MM.1S (cell line): ENCODE measurements at regions not wholly inside any gene's neighbourhood (a gene's known extent, or its start where the extent isn't known, plus 50 kb on each side); places are given as distances from the start of the nearest gene placed in this dataset.

ENCODE experiments used
- DNase-seq: peaks from one replicate; pipeline ENCODE4 v3.0.0-alpha.2; 2015
- H2AFZ ChIP-seq: fragments of 300-600 bp; sonication (generic); 2 replicates; pipeline ENCODE4 v1.6.0; 2016; ENCODE audit warnings: antibody characterized with exemption, low read length
- H3F3A ChIP-seq: fragments of 300-600 bp; sonication (generic); 2 replicates; pipeline ENCODE4 v1.6.1; 2016; ENCODE audit warnings: mild to moderate bottlenecking, antibody characterized with exemption, low read length, moderate library complexity, mixed read lengths; ENCODE audit not compliant: insufficient read depth
- H3K27ac ChIP-seq: fragments of 300-600 bp; sonication (generic); 2 replicates; pipeline ENCODE4 v1.5.1; 2016; ENCODE audit warnings: mild to moderate bottlenecking, low read length
- H3K27me3 ChIP-seq: fragments of 300-600 bp; sonication (generic); replicated peaks from 2 replicates; pipeline ENCODE4 v1.6.0; 2016; ENCODE audit warnings: low read length; ENCODE audit not compliant: insufficient read depth
- H3K36me3 ChIP-seq: fragments of 300-600 bp; sonication (generic); replicated peaks from 2 replicates; pipeline ENCODE4 v1.6.1; 2016; ENCODE audit warnings: mild to moderate bottlenecking, low read length, mixed read lengths; ENCODE audit not compliant: insufficient read depth
- H3K4me1 ChIP-seq: fragments of 300-600 bp; sonication (generic); 2 replicates; pipeline ENCODE4 v1.6.1; 2016; ENCODE audit warnings: low read length, mixed read lengths
- H3K4me2 ChIP-seq: fragments of 300-600 bp; sonication (generic); 2 replicates; pipeline ENCODE4 v1.6.0; 2016; ENCODE audit warnings: low read depth, low read length
- H3K4me3 ChIP-seq: fragments of 300-600 bp; sonication (generic); 2 replicates; pipeline ENCODE4 v1.5.1; 2016; ENCODE audit warnings: low read length, mixed read lengths
- H3K79me2 ChIP-seq: fragments of 300-600 bp; sonication (generic); 2 replicates; pipeline ENCODE4 v1.6.1; 2016; ENCODE audit warnings: mixed run types, low read length, mixed read lengths
- H3K9ac ChIP-seq: fragments of 300-600 bp; sonication (generic); 2 replicates; pipeline ENCODE4 v1.6.1; 2016; ENCODE audit warnings: low read length, mixed read lengths
- H3K9me2 ChIP-seq: fragments of 300-600 bp; sonication (generic); replicated peaks from 2 replicates; pipeline ENCODE4 v1.6.1; 2016; ENCODE audit warnings: mild to moderate bottlenecking, low read length, mixed read lengths; ENCODE audit not compliant: insufficient read depth
- H3K9me3 ChIP-seq: fragments of 300-600 bp; sonication (generic); replicated peaks from 2 replicates; pipeline ENCODE4 v1.6.1; 2016; ENCODE audit warnings: mild to moderate bottlenecking, low read length, mixed read lengths; ENCODE audit not compliant: insufficient read depth
- H4K20me1 ChIP-seq: fragments of 300-600 bp; sonication (generic); 2 replicates; pipeline ENCODE4 v1.6.1; 2016; ENCODE audit warnings: mild to moderate bottlenecking, low read length, moderate library complexity, mixed read lengths; ENCODE audit not compliant: insufficient read depth
- CTCF ChIP-seq: fragments of 300-600 bp; sonication (generic); IDR thresholded peaks from 2 replicates; pipeline ENCODE4 v1.5.1; 2016; ENCODE audit warnings: antibody characterized with exemption, low read length, mixed read lengths
- EZH2 ChIP-seq: fragments of 300-600 bp; sonication (generic); optimal IDR thresholded peaks from 2 replicates; pipeline ENCODE3; 2017; ENCODE audit warnings: low read depth, mild to moderate bottlenecking, antibody characterized with exemption, low read length, mixed read lengths
- EZH2phosphoT487 ChIP-seq: fragments of 300-600 bp; sonication (generic); IDR thresholded peaks from 2 replicates; pipeline ENCODE4 v1.6.1; 2018; ENCODE audit warnings: antibody characterized with exemption, low read length

- no peaks in the 10 kb centered on the region for H3K36me3 ChIP-seq
- no peaks in the 10 kb centered on the region for H3K9me2 ChIP-seq
- DNase-seq, result no peak
- H4K20me1 ChIP-seq, result no peaks in the 10 kb centered on the region
- H3K79me2 ChIP-seq, result no peaks in the 10 kb centered on the region
- no peak overlapping the region for H3K4me2 ChIP-seq
- H3K27ac ChIP-seq, result no peak overlapping the region
- H3K4me3 ChIP-seq, result no peak overlapping the region
- no peaks in the 10 kb centered on the region for H3K9me3 ChIP-seq
- no peak for TF ChIP-seq EZH2
- TF ChIP-seq EZH2phosphoT487, result no peak
- TF ChIP-seq CTCF, result no peak
- H3F3A ChIP-seq, result no peaks in the 10 kb centered on the region
- no peak overlapping the region for H2AFZ ChIP-seq
- H3K4me1 ChIP-seq, result no peaks in the 10 kb centered on the region
- no peak overlapping the region for H3K9ac ChIP-seq
- H3K27me3 ChIP-seq, result no peaks in the 10 kb centered on the region
Measured at GRCh38 chr13:48804821-48805601, 151.3 kb downstream of the CYSLTR2 start.

DNA sequence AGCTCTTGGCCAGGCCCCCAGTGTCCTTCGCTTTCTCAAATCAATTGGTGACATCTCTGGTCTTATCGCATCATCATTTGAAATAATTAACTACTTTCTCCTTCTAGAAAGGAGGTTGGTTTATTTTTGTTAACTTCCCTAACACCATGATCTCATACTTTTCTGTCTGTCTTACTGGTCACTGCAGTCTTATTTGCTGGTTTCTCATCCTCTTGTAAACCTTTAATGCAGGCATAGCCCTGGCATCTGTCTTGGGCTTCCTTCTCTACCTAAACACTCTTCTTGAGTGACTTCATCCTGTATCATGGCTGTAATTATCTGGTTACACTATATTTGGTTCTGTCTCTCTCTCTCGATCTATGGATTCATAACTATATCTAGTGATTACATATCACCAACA, 152.8 kb downstream of the CYSLTR2 start:
- H3K27ac ChIP-seq, result no peak overlapping the region
- H2AFZ ChIP-seq, result no peak overlapping the region
- no peaks in the 10 kb centered on the region for H3K36me3 ChIP-seq
- no peaks in the 10 kb centered on the region for H3F3A ChIP-seq
- no peaks in the 10 kb centered on the region for H3K79me2 ChIP-seq
- no peaks in the 10 kb centered on the region for H3K27me3 ChIP-seq
- TF ChIP-seq EZH2phosphoT487 (no peak), CTCF (no peak), EZH2 (no peak)
- H3K9me3 ChIP-seq, result no peaks in the 10 kb centered on the region
- no peak overlapping the region for H3K4me2 ChIP-seq
- H3K4me3 ChIP-seq, result no peak overlapping the region
- no peaks in the 10 kb centered on the region for H3K4me1 ChIP-seq
- H3K9me2 ChIP-seq, result no peaks in the 10 kb centered on the region
- DNase-seq, result no peak
- H3K9ac ChIP-seq, result no peak overlapping the region
- H4K20me1 ChIP-seq, result no peaks in the 10 kb centered on the region

GRCh38 chr13:48808683-48809082, 155.0 kb downstream of the CYSLTR2 start:
- Histone ChIP-seq H3K9me2 (no peaks in the 10 kb centered on the region), H3K4me1 (no peaks in the 10 kb centered on the region), H3K27ac (no peak overlapping the region), H3K27me3 (no peaks in the 10 kb centered on the region), H3K36me3 (no peaks in the 10 kb centered on the region), H3K4me3 (no peak overlapping the region), H3K9me3 (no peaks in the 10 kb centered on the region), H4K20me1 (no peaks in the 10 kb centered on the region), H3K9ac (no peak overlapping the region), H3K4me2 (no peak overlapping the region), H3F3A (no peaks in the 10 kb centered on the region), H3K79me2 (no peaks in the 10 kb centered on the region), H2AFZ (no peak overlapping the region)
- no peak for DNase-seq
- TF ChIP-seq EZH2, result no peak
- no peak for TF ChIP-seq CTCF
- no peak for TF ChIP-seq EZH2phosphoT487
